Stimulated activated effector memory CD8-positive, alpha-beta T cell treated with anti-CD3 and anti-CD28 coated beads, Interleukin-12 subunit alpha, Interleukin-12 subunit beta, amount 100 ng/mL, for 72 hours (primary cell): ENCODE measurements at regions not wholly inside any gene's neighbourhood (a gene's known extent, or its start where the extent isn't known, plus 50 kb on each side); places are given as distances from the start of the nearest gene placed in this dataset.
"Not testable (repeated sequence)": the region's sequence is repeated elsewhere in the genome, so short reads cannot be mapped to it uniquely, and the experiment has no call there.

ENCODE experiments used
- ATAC-seq: fragments of 150-1000 bp; cut with Tn5 transposase; 2 replicates; pipeline ENCODE4 v1.10.0; 2021
- DNase-seq, 2 donors: peaks; one replicate each; pipeline ENCODE4 v3.0.0; 2021 to 2022; ENCODE audit warnings: low spot score in 2 of 2
- H3K27ac Mint-ChIP-seq: one replicate; pipeline ENCODE4 v1.8.0; 2022; ENCODE audit warnings: mild to moderate bottlenecking, mixed read lengths
- H3K36me3 Mint-ChIP-seq: one replicate; pipeline ENCODE4 v1.8.0; 2022; ENCODE audit warnings: mild to moderate bottlenecking, mixed read lengths
- H3K4me1 Mint-ChIP-seq: one replicate; pipeline ENCODE4 v1.8.0; 2022; ENCODE audit warnings: mixed read lengths
- H3K4me3 Mint-ChIP-seq: one replicate; pipeline ENCODE4 v1.8.0; 2022; ENCODE audit warnings: mild to moderate bottlenecking, mixed read lengths
- H3K9me3 Mint-ChIP-seq: one replicate; pipeline ENCODE4 v1.8.0; 2022; ENCODE audit warnings: mixed read lengths

DNA sequence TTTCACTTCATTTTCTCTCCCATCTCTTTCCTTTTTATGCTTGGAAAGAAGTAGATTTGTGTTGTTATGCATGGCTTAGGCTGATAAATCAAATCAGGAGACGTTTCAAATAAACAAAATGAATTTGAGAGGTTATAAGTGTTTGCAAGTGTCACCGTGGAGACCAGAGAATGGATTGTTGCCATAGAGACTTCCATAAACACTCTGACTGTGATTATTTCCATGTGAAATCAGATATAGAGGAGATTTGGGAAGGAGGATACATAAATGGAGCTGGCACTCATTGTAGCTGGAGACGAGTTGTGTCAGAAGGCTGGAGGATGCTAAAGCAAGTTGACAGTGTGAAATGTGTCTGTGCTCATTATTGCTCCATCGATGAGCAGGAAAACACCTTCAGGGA is 84.2 kb upstream of the PCSK1 start:
- Mint-ChIP-seq H3K9me3 (no peaks in the 10 kb centered on the region), H3K36me3 (no peaks in the 10 kb centered on the region)
- no peak for DNase-seq

DNA sequence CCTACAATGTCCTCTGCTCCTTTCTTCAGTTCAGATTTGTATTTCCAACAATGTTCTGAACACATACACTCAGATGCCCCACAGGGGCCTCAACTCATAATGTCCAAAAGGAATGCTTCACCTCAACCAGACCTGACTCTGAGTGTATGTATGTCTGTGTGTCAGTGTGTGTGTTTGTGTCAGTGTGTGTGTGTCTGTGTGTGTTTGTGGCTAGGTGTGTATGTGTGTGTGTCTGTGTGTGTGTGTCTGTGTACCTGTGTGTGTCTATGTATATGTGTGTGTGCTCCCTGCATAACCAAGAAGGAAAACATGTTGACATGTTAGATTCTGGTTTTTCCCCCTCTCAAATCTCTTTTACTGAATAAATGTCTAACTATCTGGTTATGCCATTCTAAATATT is 87.3 kb upstream of the PCSK1 start:
- DNase-seq = no peak
- Mint-ChIP-seq H3K27ac (no peak overlapping the region), H3K9me3 (no peaks in the 10 kb centered on the region), H3K4me1 (no peaks in the 10 kb centered on the region), H3K36me3 (no peaks in the 10 kb centered on the region), H3K4me3 (no peak overlapping the region)
- ATAC-seq = no peak

More for the DNA sequence above, 84.2 kb upstream of the PCSK1 start:
- Mint-ChIP-seq H3K27ac (no peak overlapping the region), H3K4me1 (no peaks in the 10 kb centered on the region), H3K4me3 (no peak overlapping the region)
- no peak for ATAC-seq

DNA sequence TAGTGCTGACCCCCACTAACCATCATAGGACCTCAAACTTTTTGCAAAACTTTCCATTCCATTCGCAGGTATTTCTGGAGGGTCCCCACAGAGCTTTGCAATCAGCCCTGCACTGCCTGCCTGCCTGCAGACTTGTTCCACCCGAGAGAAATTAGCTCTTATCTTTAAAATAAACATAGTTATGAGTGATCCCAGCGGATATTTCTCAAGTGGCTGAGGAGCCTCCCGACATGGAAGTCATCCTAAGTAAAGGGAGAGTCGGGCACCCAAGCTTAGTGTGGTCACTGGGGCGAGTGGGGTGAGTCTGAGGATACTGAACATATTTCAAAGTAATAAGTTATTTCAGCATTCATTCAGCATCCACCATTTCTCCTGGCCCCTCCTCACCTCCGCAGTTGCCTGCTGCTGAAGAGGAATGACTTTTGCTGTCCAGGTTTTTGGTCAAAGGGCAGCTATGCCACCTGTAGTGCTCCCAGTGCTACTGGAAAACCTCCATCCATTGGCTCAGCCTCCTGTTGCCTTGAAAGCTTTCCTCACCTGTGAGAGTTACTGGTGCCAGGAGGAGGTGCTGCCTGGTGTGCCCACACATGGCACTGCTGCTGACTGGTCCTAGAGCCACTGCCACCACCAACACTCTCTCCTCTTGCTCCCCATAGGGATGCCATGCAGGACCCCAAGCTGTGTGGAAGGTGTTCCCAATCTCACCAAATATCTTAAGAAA is 89.7 kb upstream of the PCSK1 start:
- no peaks in the 10 kb centered on the region for H3K4me1 Mint-ChIP-seq
- no peaks in the 10 kb centered on the region for H3K9me3 Mint-ChIP-seq
- H3K36me3 Mint-ChIP-seq = no peaks in the 10 kb centered on the region
- H3K27ac Mint-ChIP-seq = no peak overlapping the region
- ATAC-seq (no peak), DNase-seq (no peak)
- H3K4me3 Mint-ChIP-seq = no peak overlapping the region

DNA sequence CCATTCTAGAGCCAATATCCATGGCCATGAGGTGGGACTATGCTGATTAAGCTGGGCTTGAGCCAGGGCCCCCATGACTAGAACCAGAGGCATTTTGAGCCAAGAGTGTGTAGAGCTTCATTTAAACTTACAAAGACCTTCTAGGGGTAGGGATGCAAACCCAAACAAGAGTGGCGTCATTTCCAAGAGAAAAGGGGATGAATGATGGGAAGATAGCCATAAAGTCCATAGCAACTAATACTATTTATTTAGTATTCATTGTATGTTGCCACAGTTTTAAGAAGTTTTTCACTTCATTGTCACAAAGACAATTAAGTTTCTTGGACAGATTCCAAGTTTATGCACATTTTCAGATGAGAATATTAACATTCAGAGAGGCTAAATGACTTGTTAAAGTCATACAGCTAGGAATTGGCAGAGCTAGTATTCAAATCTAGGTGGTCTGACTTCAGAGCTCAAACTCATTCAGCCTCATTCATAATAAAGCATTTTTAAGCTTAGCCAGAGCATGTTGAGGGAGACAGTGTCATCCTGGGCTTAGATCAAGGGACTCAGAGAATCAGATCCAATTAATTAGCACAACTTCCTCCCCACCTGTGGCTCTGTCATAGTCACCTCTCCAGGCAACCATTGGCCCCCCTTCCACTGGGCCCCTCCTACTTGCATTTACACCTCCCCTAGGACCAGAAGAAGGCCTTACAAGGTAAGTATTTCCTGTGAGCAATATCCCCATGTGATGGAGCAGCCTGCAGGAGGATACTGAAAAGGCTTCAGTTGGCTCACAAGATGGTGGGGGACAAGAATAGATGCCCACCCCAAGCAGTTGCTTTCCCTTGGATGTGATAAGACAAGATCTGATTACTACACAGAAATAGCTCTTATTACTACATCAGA is 95.0 kb upstream of the PCSK1 start:
- Mint-ChIP-seq H3K4me1 (no peaks in the 10 kb centered on the region), H3K27ac (no peak overlapping the region), H3K4me3 (no peak overlapping the region), H3K36me3 (no peaks in the 10 kb centered on the region), H3K9me3 (no peaks in the 10 kb centered on the region)
- DNase-seq = no peak
- no peak for ATAC-seq

DNA sequence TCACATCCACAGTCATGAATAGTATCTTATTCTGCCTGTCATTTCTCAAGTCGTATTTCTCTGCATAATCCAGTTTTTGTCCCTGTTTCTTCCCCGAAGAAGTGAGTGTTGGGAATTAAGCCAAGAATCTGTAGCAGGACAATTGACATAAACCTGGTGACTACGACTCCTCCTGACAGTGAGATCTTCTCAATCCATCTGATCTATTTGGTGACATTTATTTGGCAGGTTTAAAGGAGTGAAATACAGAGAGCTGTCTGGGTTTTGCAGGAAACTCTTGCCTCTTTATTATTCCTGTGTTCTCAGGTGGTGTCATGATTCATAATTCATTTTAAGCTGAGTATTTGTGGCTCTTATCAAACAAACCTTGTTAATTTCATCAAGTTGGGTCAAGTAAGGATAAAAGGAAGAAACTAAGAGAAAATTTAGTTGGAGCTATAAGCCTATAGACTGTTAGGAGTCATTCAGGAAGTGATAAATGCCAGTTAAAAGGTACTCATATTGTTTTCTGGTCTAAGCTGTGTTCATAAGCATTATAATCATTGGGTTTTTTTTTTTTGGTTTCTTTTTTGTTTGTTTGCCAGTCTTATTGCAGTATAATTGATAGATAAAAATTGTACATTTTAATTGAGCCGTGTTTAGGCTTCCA is 95.9 kb upstream of the PCSK1 start:
- Mint-ChIP-seq H3K27ac (no peak overlapping the region), H3K4me3 (no peak overlapping the region), H3K36me3 (no peaks in the 10 kb centered on the region), H3K9me3 (no peaks in the 10 kb centered on the region), H3K4me1 (no peaks in the 10 kb centered on the region)
- DNase-seq (no peak), ATAC-seq (no peak)

DNA sequence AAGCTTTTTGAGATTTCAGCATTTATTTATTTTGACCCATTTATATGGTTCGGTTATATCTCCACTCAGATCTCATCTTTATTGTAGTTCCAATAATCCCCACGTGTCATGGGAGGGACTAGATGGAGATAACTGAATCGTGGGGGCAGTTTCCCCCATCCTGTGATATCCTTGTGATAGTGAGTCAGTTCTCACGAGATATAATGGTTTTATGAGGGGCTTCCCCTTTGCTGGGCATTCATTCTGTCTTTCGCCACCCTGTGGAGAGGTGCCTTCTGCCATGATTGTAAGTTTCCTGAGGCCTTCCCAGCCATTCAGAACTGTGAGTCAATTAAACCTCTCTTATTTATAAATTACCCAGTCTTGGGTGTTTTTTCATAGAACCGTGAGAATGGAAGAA is 96.5 kb upstream of the PCSK1 start:
- ATAC-seq (no peak), DNase-seq (no peak)
- no peaks in the 10 kb centered on the region for H3K9me3 Mint-ChIP-seq
- H3K4me1 Mint-ChIP-seq = peaks cover 2% of the 10 kb centered on the region
- no peaks in the 10 kb centered on the region for H3K36me3 Mint-ChIP-seq
- H3K27ac Mint-ChIP-seq = no peak overlapping the region
- H3K4me3 Mint-ChIP-seq = no peak overlapping the region

DNA sequence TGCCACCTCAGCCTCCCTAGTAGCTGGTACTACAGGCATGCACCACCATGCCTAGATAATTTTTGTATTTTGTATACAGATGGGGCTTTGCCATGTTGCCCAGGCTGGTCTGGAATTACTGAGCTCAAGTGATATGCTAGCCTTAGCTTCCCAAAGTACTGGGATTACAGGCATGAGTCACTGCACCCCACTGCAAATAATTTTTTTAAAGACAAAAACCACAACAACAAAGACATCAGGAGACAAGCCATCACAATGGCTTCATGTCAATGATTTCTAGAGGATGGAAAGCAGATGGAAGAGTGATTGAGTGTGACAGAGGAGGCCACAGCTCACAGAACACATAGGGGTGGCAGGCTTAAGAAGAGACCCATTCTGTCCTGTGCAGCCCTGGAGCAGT is 97.9 kb upstream of the PCSK1 start:
- Mint-ChIP-seq H3K36me3 (no peaks in the 10 kb centered on the region), H3K4me3 (no peak overlapping the region), H3K4me1 (peaks cover 6% of the 10 kb centered on the region), H3K27ac (no peak overlapping the region), H3K9me3 (no peaks in the 10 kb centered on the region)
- DNase-seq (no peak), ATAC-seq (no peak)

DNA sequence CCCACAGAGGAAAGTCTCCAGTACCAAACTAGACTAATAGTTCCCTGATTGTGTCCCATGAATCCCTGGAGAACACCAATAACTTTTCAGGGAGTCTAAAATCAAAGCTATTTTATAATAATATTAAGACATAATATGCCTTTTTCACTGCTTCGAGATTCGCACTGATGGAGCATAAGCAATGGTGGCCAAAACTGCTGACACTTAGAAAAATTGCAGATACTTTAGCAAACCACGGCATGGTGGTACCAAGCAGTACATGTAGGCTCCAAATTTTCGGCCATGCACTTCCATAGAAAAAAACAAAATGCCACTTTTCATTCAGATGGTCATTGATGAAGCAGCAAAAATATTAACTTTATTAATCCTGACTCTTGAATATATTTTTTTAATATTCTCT is 100.3 kb upstream of the PCSK1 start:
- peaks cover 27% of the 10 kb centered on the region for H3K4me1 Mint-ChIP-seq
- DNase-seq (no peak), ATAC-seq (no peak)
- H3K4me3 Mint-ChIP-seq = no peak overlapping the region
- H3K9me3 Mint-ChIP-seq = no peaks in the 10 kb centered on the region
- H3K27ac Mint-ChIP-seq = no peak overlapping the region
- H3K36me3 Mint-ChIP-seq = peaks cover 6% of the 10 kb centered on the region

DNA sequence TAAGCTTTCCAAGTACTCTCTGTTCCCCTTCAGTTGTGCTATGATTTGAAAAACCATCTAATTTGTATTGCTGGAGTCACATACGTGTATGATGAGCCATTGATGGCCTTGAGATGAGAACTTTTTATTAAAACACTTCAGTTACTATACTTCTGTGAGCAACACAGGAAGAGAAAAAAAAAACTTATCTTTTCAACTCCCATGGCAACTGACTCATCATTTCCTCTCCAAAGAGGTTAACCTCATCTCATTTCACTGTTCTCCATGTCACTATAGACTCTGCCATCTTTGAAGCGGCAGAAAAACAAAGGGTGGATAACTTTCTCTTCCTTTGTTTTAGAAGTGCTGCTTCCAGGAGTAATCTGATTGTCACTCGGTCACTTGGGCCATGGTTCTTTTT is 104.3 kb upstream of the PCSK1 start:
- H3K9me3 Mint-ChIP-seq = no peaks in the 10 kb centered on the region
- H3K4me1 Mint-ChIP-seq = peaks cover 33% of the 10 kb centered on the region
- ATAC-seq (peak; percentile 99), DNase-seq (peak in 1 of 2 donors; percentile 48)
- peaks cover 6% of the 10 kb centered on the region for H3K36me3 Mint-ChIP-seq
- H3K4me3 Mint-ChIP-seq = peak overlapping the region; percentile 16
- H3K27ac Mint-ChIP-seq = peak overlapping the region; percentile 48

DNA sequence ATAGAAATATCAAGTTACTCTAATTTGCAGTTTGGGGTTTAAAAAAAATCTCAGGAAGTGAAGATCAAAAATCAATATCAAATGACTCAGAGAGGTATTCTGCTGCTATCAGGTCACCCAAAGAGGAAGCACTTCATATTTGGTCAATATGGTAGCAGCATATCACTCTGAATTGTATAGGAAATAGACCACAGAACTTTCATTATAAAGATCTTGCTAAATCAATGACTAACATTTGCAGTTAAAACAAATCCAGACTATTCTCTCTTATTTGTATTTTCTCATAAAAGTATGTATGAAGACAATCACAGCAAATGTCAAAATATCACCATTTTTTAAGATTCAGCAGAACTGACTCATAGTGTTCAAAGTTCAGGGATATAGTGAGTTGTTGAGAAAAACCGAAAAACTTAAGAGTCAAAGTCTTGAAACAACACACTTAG is 105.8 kb upstream of the PCSK1 start:
- Mint-ChIP-seq H3K36me3 (peaks cover 6% of the 10 kb centered on the region), H3K27ac (no peak overlapping the region), H3K4me3 (no peak overlapping the region), H3K4me1 (peaks cover 33% of the 10 kb centered on the region), H3K9me3 (no peaks in the 10 kb centered on the region)
- ATAC-seq (peak; percentile 80), DNase-seq (no peak)

DNA sequence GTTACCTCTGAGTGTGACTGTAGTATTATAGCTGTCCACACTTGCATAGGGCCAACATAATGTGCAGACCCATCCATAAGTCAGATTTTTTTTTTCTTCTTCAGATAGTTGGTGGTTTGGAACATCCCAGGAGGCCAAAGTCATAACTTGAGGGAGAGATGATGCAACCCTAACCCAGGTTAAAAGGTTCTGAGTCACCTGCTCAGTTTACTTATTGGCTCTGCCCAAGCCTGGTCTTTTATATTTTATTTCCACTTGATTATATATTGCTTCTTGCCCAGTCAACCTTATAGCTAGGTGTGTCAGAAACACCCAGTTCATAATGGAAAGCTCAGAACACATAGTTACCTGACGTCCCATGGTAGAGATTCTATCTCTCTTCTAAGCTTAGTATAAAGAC is 113.1 kb upstream of the PCSK1 start:
- DNase-seq (no peak), ATAC-seq (peak; percentile 55)
- Mint-ChIP-seq H3K27ac (no peak overlapping the region), H3K4me1 (peaks cover 8% of the 10 kb centered on the region), H3K36me3 (no peaks in the 10 kb centered on the region), H3K4me3 (no peak overlapping the region), H3K9me3 (no peaks in the 10 kb centered on the region)

DNA sequence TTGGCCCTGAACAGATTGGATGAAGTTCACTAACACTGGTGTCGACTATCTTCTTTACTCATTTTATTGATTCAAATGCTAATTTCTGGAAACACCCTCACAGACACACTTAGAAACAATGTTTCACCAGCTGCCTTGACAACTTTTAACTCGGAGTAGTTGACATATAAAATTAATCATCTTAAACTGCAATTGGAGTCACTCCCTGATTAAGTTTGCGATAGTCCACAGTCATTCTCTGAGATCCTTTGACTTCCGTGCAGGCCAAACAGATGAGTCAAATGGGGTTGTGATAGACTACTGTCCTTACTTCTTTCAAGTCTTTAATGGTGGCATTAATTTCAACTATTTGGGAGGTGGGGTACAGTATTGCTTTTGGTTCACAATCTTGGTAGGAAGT is 114.4 kb upstream of the PCSK1 start:
- no peak overlapping the region for H3K27ac Mint-ChIP-seq
- no peaks in the 10 kb centered on the region for H3K36me3 Mint-ChIP-seq
- H3K4me1 Mint-ChIP-seq = peaks cover 8% of the 10 kb centered on the region
- DNase-seq (no peak), ATAC-seq (no peak)
- no peak overlapping the region for H3K4me3 Mint-ChIP-seq
- H3K9me3 Mint-ChIP-seq = no peaks in the 10 kb centered on the region

DNA sequence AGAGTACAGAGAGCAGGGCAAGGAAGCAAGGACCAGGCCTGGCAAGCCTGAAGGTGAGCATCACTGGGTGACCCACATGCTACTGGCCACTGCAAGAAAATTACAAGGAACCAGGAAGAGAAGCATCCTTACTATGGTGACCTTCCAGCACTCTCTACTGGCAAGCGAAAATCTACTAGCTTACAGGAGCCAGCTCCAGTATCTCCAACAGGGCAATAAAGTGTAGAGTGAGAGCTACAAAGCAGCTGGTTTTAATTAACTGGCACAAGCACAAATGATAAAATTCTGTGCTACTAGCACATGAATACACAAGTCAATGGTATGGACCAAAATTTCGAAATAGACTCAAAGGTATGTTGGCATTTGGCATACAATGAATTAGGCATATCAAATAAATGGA is 113.3 kb upstream of the CAST start:
- Mint-ChIP-seq H3K36me3 (no peaks in the 10 kb centered on the region), H3K9me3 (no peaks in the 10 kb centered on the region), H3K4me1 (peaks cover 8% of the 10 kb centered on the region), H3K4me3 (no peak overlapping the region), H3K27ac (no peak overlapping the region)
- no peak for ATAC-seq
- DNase-seq = no peak

DNA sequence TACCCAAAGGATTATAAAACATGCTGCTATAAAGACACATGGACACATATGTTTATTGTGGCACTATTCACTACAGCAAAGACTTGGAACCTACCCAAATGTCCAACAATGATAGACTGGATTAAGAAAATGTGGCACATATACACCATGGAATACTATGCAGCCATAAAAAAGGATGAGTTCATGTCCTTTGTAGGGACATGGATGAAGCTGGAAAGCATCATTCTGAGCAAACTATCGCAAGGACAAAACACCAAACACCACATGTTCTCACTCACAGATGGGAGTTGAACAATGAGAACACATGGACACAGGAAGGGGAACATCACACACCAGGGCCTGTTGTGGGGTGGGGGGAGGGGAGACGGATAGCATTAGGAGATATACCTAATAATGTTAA is 101.3 kb upstream of the CAST start:
- H3K27ac Mint-ChIP-seq, H3K36me3 Mint-ChIP-seq, H3K4me3 Mint-ChIP-seq, DNase-seq, H3K9me3 Mint-ChIP-seq, ATAC-seq, H3K4me1 Mint-ChIP-seq: not testable (repeated sequence)

DNA sequence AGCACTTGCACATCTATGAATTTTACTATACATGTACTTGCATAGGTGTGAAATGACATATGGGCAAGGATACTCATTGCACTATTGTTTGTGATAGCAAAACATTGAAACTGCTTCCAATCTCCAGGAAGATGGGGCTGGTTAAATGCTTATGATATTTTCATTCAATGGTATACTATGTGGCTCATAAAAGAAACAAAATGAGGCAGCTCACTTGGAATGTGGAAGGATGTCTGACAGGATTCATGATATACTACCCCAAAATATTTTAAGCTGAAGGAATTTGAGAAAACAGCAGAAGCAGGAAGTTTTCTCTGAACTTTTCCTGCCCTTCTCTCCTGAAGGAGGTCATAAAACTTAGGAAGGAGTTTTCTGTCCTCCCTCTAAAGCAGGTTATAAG is 99.6 kb upstream of the CAST start:
- H3K4me1 Mint-ChIP-seq = peaks cover 15% of the 10 kb centered on the region
- DNase-seq (no peak), ATAC-seq (no peak)
- H3K9me3 Mint-ChIP-seq = no peaks in the 10 kb centered on the region
- H3K36me3 Mint-ChIP-seq = no peaks in the 10 kb centered on the region
- no peak overlapping the region for H3K27ac Mint-ChIP-seq
- no peak overlapping the region for H3K4me3 Mint-ChIP-seq

DNA sequence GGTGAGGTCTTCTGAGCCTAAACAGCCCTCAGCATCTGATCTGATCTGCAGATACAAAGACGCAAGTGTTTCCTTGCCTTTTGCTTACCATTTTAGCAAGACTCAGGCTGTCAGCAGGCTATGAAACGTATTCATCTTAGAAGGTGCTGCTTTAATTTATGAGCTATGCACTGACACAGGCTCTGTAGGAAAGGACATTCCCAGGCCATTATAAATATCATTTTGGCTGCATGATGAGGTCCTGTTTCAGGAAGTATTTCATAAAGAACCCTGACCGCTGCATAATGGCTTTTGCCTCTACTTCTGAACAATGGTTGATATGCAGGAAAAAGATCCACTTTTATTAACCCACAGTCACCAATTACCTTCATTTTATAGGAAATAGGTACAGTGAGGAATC is 98.4 kb upstream of the CAST start:
- H3K9me3 Mint-ChIP-seq = no peaks in the 10 kb centered on the region
- no peaks in the 10 kb centered on the region for H3K36me3 Mint-ChIP-seq
- ATAC-seq (no peak), DNase-seq (no peak)
- H3K27ac Mint-ChIP-seq = no peak overlapping the region
- no peak overlapping the region for H3K4me3 Mint-ChIP-seq
- peaks cover 15% of the 10 kb centered on the region for H3K4me1 Mint-ChIP-seq
